Esophagus squamous epithelium (tissue), 5 donors: ENCODE measurements at regions not wholly inside any gene's neighbourhood (a gene's known extent, or its start where the extent isn't known, plus 50 kb on each side); places are given as distances from the start of the nearest gene placed in this dataset.

Experiments
- DNase-seq: peaks from one replicate; lab custom pipeline; 2025; lab: John Stamatoyannopoulos, UW
- H3K27ac ChIP-seq, 4 donors: fragments of 200-600 bp; sonication (generic); one replicate each; pipeline ENCODE4 v1.5.1; 2016 to 2019; ENCODE audit warnings: mild to moderate bottlenecking in 1 of 4
- H3K27me3 ChIP-seq, 4 donors: fragments of 200-600 bp; sonication (generic); 1 replicate in 3 of 4; 2 replicates in 1 of 4; pipeline versions ENCODE4 v1.5.1 to v1.6.0; 2017 to 2021; ENCODE audit warnings: antibody characterized with exemption in 1 of 4
- H3K36me3 ChIP-seq, 3 donors: fragments of 200-600 bp; sonication (generic); one replicate each; pipeline ENCODE4 v1.5.1; 2016 to 2019
- H3K4me1 ChIP-seq, 3 donors: fragments of 200-600 bp; sonication (generic); one replicate each; pipeline ENCODE4 v1.5.1; 2017 to 2019
- H3K4me3 ChIP-seq, 4 donors: fragments of 200-600 bp; sonication (generic); 1 replicate in 3 of 4; 2 replicates in 1 of 4; pipeline ENCODE4 v1.5.1; 2016 to 2019; ENCODE audit warnings: mild to moderate bottlenecking in 2 of 4, moderate library complexity in 1 of 4
- H3K9me3 ChIP-seq, 3 donors: fragments of 200-600 bp; sonication (generic); one replicate each; pipeline ENCODE4 v1.5.1; 2016 to 2019
- CTCF ChIP-seq, 6 experiments: fragments of 450-650 bp in 4 of 6; fragments of 200-600 bp in 2 of 6; sonication (generic) in 2 of 6; IDR thresholded peaks; one replicate each; pipeline ENCODE4 v1.5.1; 2016 to 2019; ENCODE audit warnings: antibody characterized with exemption in 6 of 6, mild to moderate bottlenecking in 4 of 6, moderate library complexity in 4 of 6
- POLR2A ChIP-seq, 4 donors: fragments of 450-650 bp; IDR thresholded peaks; one replicate each; pipeline ENCODE4 v1.6.1; 2017; ENCODE audit warnings: antibody characterized with exemption in 4 of 4, mild to moderate bottlenecking in 4 of 4, moderate library complexity in 3 of 4
- WGBS, 2 donors: methylation state at CpG; one replicate each; pipeline ENCODE4 v1.1.5; 2018; 5-methylcytosine and 5-hydroxymethylcytosine counted together
- intact Hi-C: fragments of 100-400 bp; cut with DNase I; formaldehyde crosslinking; loops from one replicate; pipeline ENCODE4 v1.15.0; 2022
- donor health status: DM: yes; HTN: yes; CAD: no.

GRCh38 chr6:169046483-169047192 lies 207.0 kb downstream of the THBS2 start:
- Histone ChIP-seq H3K4me1 (peaks cover 0 to 14% (median 0%) of the 10 kb centered on the region in 3 donors), H3K4me3 (no peak overlapping the region), H3K9me3 (no peaks in the 10 kb centered on the region), H3K36me3 (no peaks in the 10 kb centered on the region), H3K27ac (no peak overlapping the region), H3K27me3 (no peaks in the 10 kb centered on the region)
- 65 to 73% methylated on average over 10 of the region's 10 CpGs for WGBS, 2 donors
- no peak for DNase-seq
- intact Hi-C loops = no loop called here
- TF ChIP-seq CTCF (IDR thresholded peaks at IDR 0.05) (no peak), POLR2A (IDR thresholded peaks at IDR 0.05) (no peak)

- Histone ChIP-seq H3K9me3 (no peaks in the 10 kb centered on the region), H3K4me3 (no peak overlapping the region), H3K36me3 (no peaks in the 10 kb centered on the region), H3K4me1 (peaks cover 0 to 14% (median 0%) of the 10 kb centered on the region in 3 donors), H3K27ac (no peak overlapping the region), H3K27me3 (no peaks in the 10 kb centered on the region)
- TF ChIP-seq POLR2A (IDR thresholded peaks at IDR 0.05) (no peak), CTCF (IDR thresholded peaks at IDR 0.05) (no peak)
- intact Hi-C loops = no loop called here
- no peak for DNase-seq
Measured at GRCh38 chr6:169046021-169046420, 207.6 kb downstream of the THBS2 start.

- Histone ChIP-seq H3K4me1 (peaks cover 0 to 14% (median 0%) of the 10 kb centered on the region in 3 donors), H3K4me3 (no peak overlapping the region), H3K27me3 (no peaks in the 10 kb centered on the region), H3K36me3 (no peaks in the 10 kb centered on the region), H3K9me3 (no peaks in the 10 kb centered on the region), H3K27ac (no peak overlapping the region)
- intact Hi-C loops = no loop called here
- 43 to 47% methylated on average over 4 to 5 of the region's 5 CpGs for WGBS, 2 donors
- TF ChIP-seq POLR2A (IDR thresholded peaks at IDR 0.05) (no peak), CTCF (IDR thresholded peaks at IDR 0.05) (no peak)
- DNase-seq = no peak
Measured at GRCh38 chr6:169045486-169045885, 208.2 kb downstream of the THBS2 start.

GRCh38 chr6:169044381-169045230 lies 209.0 kb downstream of the THBS2 start:
- intact Hi-C loops = no loop called here
- WGBS, 2 donors = 66 to 77% methylated on average over 14 of the region's 14 CpGs
- peak overlapping the region in 1 of 4 donors; percentile 2 for H3K27ac ChIP-seq
- H3K4me1 ChIP-seq = peaks cover 0 to 14% (median 0%) of the 10 kb centered on the region in 3 donors
- no peak for DNase-seq
- no peak for TF ChIP-seq CTCF (IDR thresholded peaks at IDR 0.05)
- no peak for TF ChIP-seq POLR2A (IDR thresholded peaks at IDR 0.05)
- H3K4me3 ChIP-seq = no peak overlapping the region
- H3K36me3 ChIP-seq = no peaks in the 10 kb centered on the region
- H3K9me3 ChIP-seq = no peaks in the 10 kb centered on the region
- H3K27me3 ChIP-seq = no peaks in the 10 kb centered on the region

- H3K4me3 ChIP-seq = no peak overlapping the region
- TF ChIP-seq CTCF (IDR thresholded peaks at IDR 0.05) = no peak
- no peak for TF ChIP-seq POLR2A (IDR thresholded peaks at IDR 0.05)
- 96 to 97% methylated on average over 5 of the region's 5 CpGs for WGBS, 2 donors
- H3K27me3 ChIP-seq = no peaks in the 10 kb centered on the region
- intact Hi-C loops = no loop called here
- no peak for DNase-seq
- H3K4me1 ChIP-seq = peaks cover 0 to 14% (median 0%) of the 10 kb centered on the region in 3 donors
- no peaks in the 10 kb centered on the region for H3K9me3 ChIP-seq
- no peaks in the 10 kb centered on the region for H3K36me3 ChIP-seq
- no peak overlapping the region for H3K27ac ChIP-seq
Measured at GRCh38 chr6:169042061-169042460, 211.6 kb downstream of the THBS2 start.
